Peyer's patch (tissue), 4 donors: ENCODE measurements at regions not wholly inside any gene's neighbourhood (a gene's known extent, or its start where the extent isn't known, plus 50 kb on each side); places are given as distances from the start of the nearest gene placed in this dataset.
A peak's percentile ranks its signal among the peaks of the same experiment; 100 is the strongest.

Source experiments
- DNase-seq, 3 donors: peaks; one replicate each; pipeline ENCODE4 v3.0.0-alpha.2; 2017 to 2019
- H3K27ac ChIP-seq, 4 donors: fragments of 200-600 bp; sonication (generic); one replicate each; pipeline ENCODE4 v1.5.1; 2016 to 2019
- H3K27me3 ChIP-seq, 2 donors: fragments of 200-600 bp; sonication (generic); one replicate each; pipeline ENCODE4 v1.5.1; 2019
- H3K36me3 ChIP-seq, 3 donors: fragments of 200-600 bp; sonication (generic); one replicate each; pipeline ENCODE4 v1.5.1; 2016 to 2019
- H3K4me1 ChIP-seq, 4 donors: fragments of 200-600 bp; sonication (generic); one replicate each; pipeline ENCODE4 v1.5.1; 2016 to 2019
- H3K4me3 ChIP-seq, 4 donors: fragments of 200-600 bp; sonication (generic); 1 replicate in 3 of 4; 2 replicates in 1 of 4; pipeline ENCODE4 v1.5.1; 2016 to 2019; ENCODE audit warnings: mild to moderate bottlenecking in 1 of 4
- H3K9me3 ChIP-seq, 4 donors: fragments of 200-600 bp; sonication (generic); one replicate each; pipeline ENCODE4 v1.5.1; 2016 to 2019; ENCODE audit warnings: mild to moderate bottlenecking in 1 of 4
- POLR2A ChIP-seq, 2 donors: fragments of 450-650 bp; IDR thresholded peaks; one replicate each; pipeline ENCODE4 v1.5.1; 2017; ENCODE audit warnings: antibody characterized with exemption in 2 of 2, mild to moderate bottlenecking in 2 of 2, moderate library complexity in 2 of 2
- TF ChIP-seq, protein P1 (sequence below), 6 experiments: fragments of 450-650 bp in 4 of 6; fragments of 200-600 bp in 2 of 6; sonication (generic) in 1 of 6; IDR thresholded peaks; one replicate each; pipeline ENCODE4 v1.5.1; 2017 to 2019; ENCODE audit warnings: antibody characterized with exemption in 6 of 6, mild to moderate bottlenecking in 3 of 6, moderate library complexity in 1 of 6

DNA sequence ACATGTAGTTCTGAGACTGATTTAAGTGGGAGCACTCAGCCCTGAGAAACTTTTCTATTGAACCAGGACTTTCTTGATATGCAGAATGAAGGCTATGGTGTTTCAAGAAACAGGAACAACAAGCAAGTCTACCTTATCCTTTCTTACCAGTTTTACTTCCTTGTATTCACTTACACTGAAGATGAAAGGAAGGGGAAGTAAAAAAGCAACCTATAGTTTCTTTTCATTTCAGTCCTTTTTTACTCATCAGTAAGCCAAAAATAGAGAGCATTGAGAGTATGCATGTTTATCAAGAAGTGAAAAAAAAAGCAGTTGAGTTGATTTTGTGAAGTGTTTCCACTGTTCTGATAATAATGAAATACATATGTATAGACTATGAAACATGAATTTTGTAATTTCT, 1010.3 kb downstream of the AMY1C start:
- no peaks in the 10 kb centered on the region for H3K27me3 ChIP-seq
- H3K9me3 ChIP-seq, result no peaks in the 10 kb centered on the region
- no peaks in the 10 kb centered on the region for H3K36me3 ChIP-seq
- H3K4me1 ChIP-seq, result no peaks in the 10 kb centered on the region
- TF ChIP-seq POLR2A (IDR thresholded peaks at IDR 0.05), result no peak
- TF ChIP-seq, protein P1, sequence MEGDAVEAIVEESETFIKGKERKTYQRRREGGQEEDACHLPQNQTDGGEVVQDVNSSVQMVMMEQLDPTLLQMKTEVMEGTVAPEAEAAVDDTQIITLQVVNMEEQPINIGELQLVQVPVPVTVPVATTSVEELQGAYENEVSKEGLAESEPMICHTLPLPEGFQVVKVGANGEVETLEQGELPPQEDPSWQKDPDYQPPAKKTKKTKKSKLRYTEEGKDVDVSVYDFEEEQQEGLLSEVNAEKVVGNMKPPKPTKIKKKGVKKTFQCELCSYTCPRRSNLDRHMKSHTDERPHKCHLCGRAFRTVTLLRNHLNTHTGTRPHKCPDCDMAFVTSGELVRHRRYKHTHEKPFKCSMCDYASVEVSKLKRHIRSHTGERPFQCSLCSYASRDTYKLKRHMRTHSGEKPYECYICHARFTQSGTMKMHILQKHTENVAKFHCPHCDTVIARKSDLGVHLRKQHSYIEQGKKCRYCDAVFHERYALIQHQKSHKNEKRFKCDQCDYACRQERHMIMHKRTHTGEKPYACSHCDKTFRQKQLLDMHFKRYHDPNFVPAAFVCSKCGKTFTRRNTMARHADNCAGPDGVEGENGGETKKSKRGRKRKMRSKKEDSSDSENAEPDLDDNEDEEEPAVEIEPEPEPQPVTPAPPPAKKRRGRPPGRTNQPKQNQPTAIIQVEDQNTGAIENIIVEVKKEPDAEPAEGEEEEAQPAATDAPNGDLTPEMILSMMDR (IDR thresholded peaks at IDR 0.05), result no peak
- H3K4me3 ChIP-seq, result no peak overlapping the region
- no peak for DNase-seq
- H3K27ac ChIP-seq, result no peak overlapping the region

DNA sequence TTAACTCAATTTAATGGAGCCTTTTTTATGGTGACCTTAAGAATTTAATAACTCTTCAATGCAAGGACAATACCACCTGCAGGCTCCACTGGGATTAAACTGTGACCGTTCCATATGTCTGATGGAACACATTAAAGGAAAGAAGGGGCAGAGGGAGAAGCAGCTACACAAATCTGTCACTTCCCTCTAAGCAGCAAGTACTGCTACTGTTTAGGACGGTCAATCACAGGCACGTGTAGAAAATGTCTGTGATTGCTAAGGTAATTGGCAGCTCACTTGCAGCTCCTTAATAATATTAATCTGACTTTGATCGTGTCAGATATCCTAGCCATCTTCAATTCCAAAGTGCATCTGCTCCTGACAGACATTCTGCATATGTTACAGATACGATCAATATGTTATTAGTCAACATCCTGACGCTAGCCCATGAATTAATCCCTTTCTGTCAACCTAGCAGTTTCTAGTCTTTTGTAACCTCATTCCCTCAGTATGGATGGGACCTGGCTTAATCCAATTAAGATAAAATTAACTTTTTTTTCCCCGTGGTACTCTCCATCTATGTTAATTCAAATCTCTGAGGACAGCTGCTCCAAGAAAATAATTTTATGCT, 1012.4 kb downstream of the AMY1C start:
- H3K4me1 ChIP-seq, result no peaks in the 10 kb centered on the region
- no peaks in the 10 kb centered on the region for H3K9me3 ChIP-seq
- H3K4me3 ChIP-seq, result no peak overlapping the region
- no peak overlapping the region for H3K27ac ChIP-seq
- TF ChIP-seq POLR2A (IDR thresholded peaks at IDR 0.05), result no peak
- TF ChIP-seq, protein P1 (IDR thresholded peaks at IDR 0.05), result no peak
- no peaks in the 10 kb centered on the region for H3K36me3 ChIP-seq
- no peaks in the 10 kb centered on the region for H3K27me3 ChIP-seq
- DNase-seq, result no peak

GRCh38 chr1:104765085-104765484, 1015.4 kb downstream of the AMY1C start:
- no peak for TF ChIP-seq POLR2A (IDR thresholded peaks at IDR 0.05)
- TF ChIP-seq, protein P1 (IDR thresholded peaks at IDR 0.05), result no peak
- H3K9me3 ChIP-seq, result no peaks in the 10 kb centered on the region
- H3K27me3 ChIP-seq, result no peaks in the 10 kb centered on the region
- H3K36me3 ChIP-seq, result no peaks in the 10 kb centered on the region
- no peak overlapping the region for H3K27ac ChIP-seq
- no peak overlapping the region for H3K4me3 ChIP-seq
- DNase-seq, result no peak
- no peaks in the 10 kb centered on the region for H3K4me1 ChIP-seq

DNA sequence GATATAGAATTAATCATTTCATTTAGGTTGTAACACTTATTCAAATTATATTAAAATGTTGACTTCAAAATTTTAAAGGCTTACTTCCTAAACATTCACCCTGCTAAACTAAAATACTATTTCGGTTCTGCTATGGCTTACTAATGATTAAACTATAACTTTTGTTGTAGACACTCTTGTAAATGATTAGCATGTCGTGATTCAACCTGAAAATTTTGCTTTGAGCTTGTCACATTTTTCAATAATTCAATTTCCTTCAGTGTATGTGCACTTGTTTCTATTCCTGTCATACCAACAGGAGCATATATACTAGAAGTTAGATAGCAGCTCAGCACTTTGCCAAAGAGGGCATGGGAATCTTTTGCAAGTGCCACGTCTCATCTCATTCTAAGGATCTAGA, 1018.8 kb downstream of the AMY1C start:
- TF ChIP-seq, protein P1 (IDR thresholded peaks at IDR 0.05), result no peak
- no peak for TF ChIP-seq POLR2A (IDR thresholded peaks at IDR 0.05)
- no peak overlapping the region for H3K27ac ChIP-seq
- H3K27me3 ChIP-seq, result no peaks in the 10 kb centered on the region

DNA sequence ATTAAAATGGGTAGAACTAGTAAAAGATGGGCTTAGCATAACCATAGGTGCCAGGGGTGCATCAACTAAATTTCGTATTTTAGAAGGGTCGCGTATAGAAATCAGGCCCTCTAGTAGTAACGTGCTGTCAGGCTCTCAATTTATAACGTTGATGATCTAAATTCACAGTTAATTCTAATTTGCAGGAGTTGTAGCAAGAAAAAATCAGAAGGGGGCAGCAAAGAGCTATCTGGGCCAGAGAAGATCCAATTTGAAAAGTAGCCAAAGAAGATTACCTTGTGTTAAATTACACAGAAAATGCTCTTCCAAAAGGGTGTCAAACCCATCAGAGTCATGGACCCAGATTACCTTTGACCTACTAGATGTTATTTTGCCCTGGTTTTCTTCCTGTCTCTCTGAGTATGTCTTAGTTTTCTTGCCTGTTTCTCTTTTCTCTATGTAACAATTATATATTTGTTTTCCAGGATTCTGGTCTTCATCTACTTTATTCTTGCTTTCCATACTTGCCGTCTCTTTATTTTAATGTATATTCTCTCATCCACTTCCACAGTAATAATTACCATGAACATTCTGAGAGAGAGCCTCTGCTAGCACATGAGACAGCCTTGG, 1030.9 kb downstream of the AMY1C start:
- H3K27ac ChIP-seq, result no peak overlapping the region
- DNase-seq, result peak in 1 of 3 donors; percentile 47
- H3K27me3 ChIP-seq, result no peaks in the 10 kb centered on the region
- no peak overlapping the region for H3K4me3 ChIP-seq
- no peaks in the 10 kb centered on the region for H3K9me3 ChIP-seq
- no peaks in the 10 kb centered on the region for H3K4me1 ChIP-seq
- no peaks in the 10 kb centered on the region for H3K36me3 ChIP-seq
- TF ChIP-seq, protein P1 (IDR thresholded peaks at IDR 0.05), result peak; percentile 7 to 86 (median 73)
- TF ChIP-seq POLR2A (IDR thresholded peaks at IDR 0.05), result no peak

More for the DNA sequence above, 1018.8 kb downstream of the AMY1C start:
- DNase-seq, result no peak
- no peaks in the 10 kb centered on the region for H3K4me1 ChIP-seq
- no peak overlapping the region for H3K4me3 ChIP-seq
- no peaks in the 10 kb centered on the region for H3K9me3 ChIP-seq
- no peaks in the 10 kb centered on the region for H3K36me3 ChIP-seq
